HEK293 (cell line): ENCODE measurements at regions not wholly inside any gene's neighbourhood (a gene's known extent, or its start where the extent isn't known, plus 50 kb on each side); places are given as distances from the start of the nearest gene placed in this dataset.

Experiments used
- CTCF ChIA-PET: fragments of 350-600 bp; formaldehyde crosslinking; extraction: SDS; loops from one replicate; lab custom pipeline; 2021; ENCODE audit warnings: antibody characterized with exemption; lab: Yijun Ruan, JAX
- POLR2A ChIA-PET: fragments of 300-600 bp; formaldehyde crosslinking; extraction: SDS; loops from one replicate; lab custom pipeline; 2020; ENCODE audit warnings: antibody characterized with exemption, inconsistent platforms; lab: Yijun Ruan, JAX
- H3K27ac ChIP-seq: fragments of 200-500 bp; sonication (Bioruptor generic); 2 replicates; pipeline ENCODE4 v1.5.1; 2014; ENCODE audit warnings: low read depth, low read length, control low read depth, inconsistent platforms; ENCODE audit errors: extremely low read depth
- H3K36me3 ChIP-seq, 2 experiments: fragments of 200-500 bp in 1 of 2; sonication (Bioruptor generic) in 1 of 2; 1 replicate in 1 of 2; 2 replicates in 1 of 2; pipeline ENCODE4 v1.5.1; 2014 to 2017; ENCODE audit warnings: inconsistent platforms in 2 of 2, low read length in 2 of 2; ENCODE audit not compliant: control insufficient read depth in 2 of 2, insufficient read depth in 1 of 2
- H3K4me1 ChIP-seq: fragments of 200-500 bp; sonication (Bioruptor generic); 2 replicates; pipeline ENCODE4 v1.5.1; 2014; ENCODE audit warnings: mild to moderate bottlenecking, low read length, inconsistent platforms; ENCODE audit not compliant: control insufficient read depth, insufficient read depth
- H3K4me3 ChIP-seq: 2 replicates; pipeline ENCODE4 v1.5.1; 2011; ENCODE audit warnings: low read depth, mild to moderate bottlenecking, control low read depth, low read length, moderate library complexity
- H3K9me3 ChIP-seq: fragments of 200-500 bp; sonication (Bioruptor generic); 2 replicates; pipeline ENCODE4 v1.5.1; 2014; ENCODE audit warnings: low read depth, low read length, inconsistent platforms; ENCODE audit not compliant: control insufficient read depth, insufficient read depth
- GLIS2 ChIP-seq: fragments of 450-650 bp; formaldehyde crosslinking; IDR thresholded peaks from 2 replicates; pipeline ENCODE4 v1.5.1; 2016; ENCODE audit warnings: missing biosample characterization, missing genetic modification characterization
- KLF10 ChIP-seq: fragments of 450-650 bp; IDR thresholded peaks from 2 replicates; pipeline ENCODE4 v1.5.1; 2018; ENCODE audit warnings: missing biosample characterization, mild to moderate bottlenecking, missing genetic modification characterization
- KLF9 ChIP-seq: fragments of 450-650 bp; formaldehyde crosslinking; IDR thresholded peaks from 2 replicates; pipeline ENCODE4 v1.5.1; 2016; ENCODE audit warnings: missing biosample characterization, missing genetic modification characterization, low read depth
- PBX3 ChIP-seq: sonication (generic); formaldehyde crosslinking; IDR thresholded peaks from 2 replicates; pipeline ENCODE4 v1.8.1; 2022; ENCODE audit warnings: mild to moderate bottlenecking, moderate library complexity, missing genetic modification reagents
- PRDM1 ChIP-seq: fragments of 450-650 bp; formaldehyde crosslinking; IDR thresholded peaks from 2 replicates; pipeline ENCODE4; 2016; ENCODE audit warnings: missing biosample characterization, missing genetic modification characterization
- YY2 ChIP-seq: fragments of 450-650 bp; formaldehyde crosslinking; IDR thresholded peaks from 2 replicates; pipeline ENCODE4 v1.5.1; 2016; ENCODE audit warnings: missing biosample characterization, missing genetic modification characterization
- ZBTB21 ChIP-seq: fragments of 450-650 bp; formaldehyde crosslinking; IDR thresholded peaks from 2 replicates; pipeline ENCODE4 v1.5.1; 2017; ENCODE audit warnings: missing biosample characterization, missing genetic modification characterization
- ZBTB6 ChIP-seq: fragments of 450-650 bp; formaldehyde crosslinking; IDR thresholded peaks from 2 replicates; pipeline ENCODE4 v1.5.1; 2017; ENCODE audit warnings: missing biosample characterization, missing genetic modification characterization
- ZBTB7A ChIP-seq: fragments of 450-650 bp; formaldehyde crosslinking; IDR thresholded peaks from 2 replicates; pipeline ENCODE4 v1.5.1; 2016; ENCODE audit warnings: low read depth, missing biosample characterization, missing genetic modification characterization
- ZFHX2 ChIP-seq: fragments of 450-650 bp; formaldehyde crosslinking; conservative IDR thresholded peaks from 2 replicates; pipeline ENCODE4 v1.5.1; 2016; ENCODE audit warnings: missing biosample characterization, missing genetic modification characterization
- ZNF10 ChIP-seq: fragments of 450-650 bp; formaldehyde crosslinking; IDR thresholded peaks from 2 replicates; pipeline ENCODE4 v1.5.1; 2017; ENCODE audit warnings: missing biosample characterization, missing genetic modification characterization
- ZNF121 ChIP-seq: fragments of 450-650 bp; formaldehyde crosslinking; IDR thresholded peaks from 2 replicates; pipeline ENCODE4 v1.5.1; 2016; ENCODE audit warnings: missing biosample characterization, missing genetic modification characterization
- ZNF132 ChIP-seq: fragments of 450-650 bp; formaldehyde crosslinking; IDR thresholded peaks from 2 replicates; pipeline ENCODE4 v1.5.1; 2017; ENCODE audit warnings: missing biosample characterization, missing genetic modification characterization, borderline replicate concordance
- ZNF157 ChIP-seq: fragments of 450-650 bp; formaldehyde crosslinking; IDR thresholded peaks from 2 replicates; pipeline ENCODE4 v1.5.1; 2016; ENCODE audit warnings: missing biosample characterization, missing genetic modification characterization
- ZNF202 ChIP-seq: fragments of 450-650 bp; formaldehyde crosslinking; IDR thresholded peaks from 2 replicates; pipeline ENCODE4 v1.5.1; 2016; ENCODE audit warnings: missing biosample characterization, missing genetic modification characterization, borderline replicate concordance
- ZNF211 ChIP-seq: fragments of 450-650 bp; formaldehyde crosslinking; IDR thresholded peaks from 2 replicates; pipeline ENCODE4 v1.5.1; 2016; ENCODE audit warnings: low read depth, missing biosample characterization, missing genetic modification characterization
- ZNF223 ChIP-seq: fragments of 450-650 bp; formaldehyde crosslinking; IDR thresholded peaks from 2 replicates; pipeline ENCODE4 v1.5.1; 2016; ENCODE audit warnings: missing biosample characterization, missing genetic modification characterization
- ZNF23 ChIP-seq: fragments of 450-650 bp; formaldehyde crosslinking; IDR thresholded peaks from 2 replicates; pipeline ENCODE4 v1.5.1; 2016; ENCODE audit warnings: missing biosample characterization, missing genetic modification characterization, borderline replicate concordance
- ZNF473 ChIP-seq: fragments of 450-650 bp; formaldehyde crosslinking; IDR thresholded peaks from 2 replicates; pipeline ENCODE4 v1.5.1; 2017; ENCODE audit warnings: missing biosample characterization, missing genetic modification characterization
- ZNF48 ChIP-seq: fragments of 450-650 bp; formaldehyde crosslinking; IDR thresholded peaks from 2 replicates; pipeline ENCODE4 v1.5.1; 2016; ENCODE audit warnings: missing biosample characterization, missing genetic modification characterization
- ZNF530 ChIP-seq: fragments of 450-650 bp; formaldehyde crosslinking; IDR thresholded peaks from 2 replicates; pipeline ENCODE4 v1.5.1; 2016; ENCODE audit warnings: low read depth, missing biosample characterization, missing genetic modification characterization
- ZNF544 ChIP-seq: fragments of 450-650 bp; formaldehyde crosslinking; IDR thresholded peaks from 2 replicates; pipeline ENCODE4 v1.5.0; 2017; ENCODE audit warnings: missing biosample characterization, missing genetic modification characterization
- ZNF548 ChIP-seq: fragments of 450-650 bp; formaldehyde crosslinking; IDR thresholded peaks from 2 replicates; pipeline ENCODE4 v1.5.1; 2016; ENCODE audit warnings: missing biosample characterization, missing genetic modification characterization
- ZNF624 ChIP-seq: fragments of 450-650 bp; formaldehyde crosslinking; IDR thresholded peaks from 2 replicates; pipeline ENCODE4 v1.5.1; 2017; ENCODE audit warnings: missing biosample characterization, missing genetic modification characterization
- ZNF626 ChIP-seq: fragments of 450-650 bp; sonication (Bioruptor Pico); formaldehyde crosslinking; IDR thresholded peaks from 2 replicates; pipeline ENCODE4 v1.5.1; 2018; ENCODE audit warnings: missing biosample characterization, missing genetic modification characterization, inconsistent platforms
- ZNF645 ChIP-seq: fragments of 450-650 bp; formaldehyde crosslinking; IDR thresholded peaks from 2 replicates; pipeline ENCODE4; 2016; ENCODE audit warnings: missing biosample characterization, missing genetic modification characterization
- ZNF664 ChIP-seq: fragments of 450-650 bp; formaldehyde crosslinking; IDR thresholded peaks from 2 replicates; pipeline ENCODE4 v1.5.1; 2016; ENCODE audit warnings: missing biosample characterization, missing genetic modification characterization
- ZNF747 ChIP-seq: fragments of 450-650 bp; formaldehyde crosslinking; IDR thresholded peaks from 2 replicates; pipeline ENCODE4 v1.5.1; 2016; ENCODE audit warnings: missing biosample characterization, missing genetic modification characterization
- ZNF76 ChIP-seq: fragments of 450-650 bp; formaldehyde crosslinking; IDR thresholded peaks from 2 replicates; pipeline ENCODE4; 2016; ENCODE audit warnings: low read depth, missing biosample characterization, missing genetic modification characterization, borderline replicate concordance

DNA sequence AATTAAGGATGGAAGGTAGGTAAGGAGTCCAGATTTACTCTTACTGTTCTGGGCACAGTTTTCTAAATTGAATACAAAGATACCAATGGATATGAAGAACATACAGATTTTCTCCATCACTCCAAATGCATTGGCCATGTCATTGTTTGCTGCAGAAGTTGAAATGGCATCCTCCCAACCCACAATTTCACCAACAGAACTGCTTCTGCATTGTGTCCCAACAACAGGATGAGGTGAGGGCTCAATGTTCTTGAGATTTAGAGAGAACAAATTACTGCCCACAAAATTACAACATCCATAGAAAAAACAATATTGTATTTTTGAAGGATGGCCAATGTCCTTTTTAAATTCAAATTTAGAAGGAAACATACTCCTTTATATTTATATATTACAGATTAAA is 88.9 kb downstream of the NUDT12 start:
- no peaks in the 10 kb centered on the region for H3K36me3 ChIP-seq
- no peak for TF ChIP-seq GLIS2
- TF ChIP-seq PRDM1 (tag by site-specific recombination): no peak
- TF ChIP-seq ZNF624: no peak
- TF ChIP-seq ZNF132 (tag by site-specific recombination): no peak
- TF ChIP-seq ZNF48 (tag by site-specific recombination): no peak
- no peak for TF ChIP-seq ZNF157
- TF ChIP-seq ZNF664: no peak
- TF ChIP-seq ZNF121: no peak
- CTCF ChIA-PET: interaction anchor here (0.7 to 2.9 kb wide), 3 partner anchors 48 to 248 kb away, joined by 3 to 34 read pairs (median 7); no protein-coding TSS in a partner anchor
- H3K4me1 ChIP-seq: no peaks in the 10 kb centered on the region
- POLR2A ChIA-PET: no interaction called here
- no peak overlapping the region for H3K27ac ChIP-seq
- no peak overlapping the region for H3K4me3 ChIP-seq
- H3K9me3 ChIP-seq: no peaks in the 10 kb centered on the region

GRCh38 chr5:103472830-103473229 is 89.8 kb downstream of the NUDT12 start:
- ChIA-PET CTCF (interaction anchor here (0.9 to 1.8 kb wide), 4 partner anchors 45 to 248 kb away, joined by 3 to 7 read pairs (median 4); no protein-coding TSS in a partner anchor), POLR2A (no interaction called here)
- Histone ChIP-seq H3K9me3 (no peaks in the 10 kb centered on the region), H3K27ac (no peak overlapping the region), H3K4me1 (no peaks in the 10 kb centered on the region), H3K4me3 (no peak overlapping the region), H3K36me3 (no peaks in the 10 kb centered on the region)
- TF ChIP-seq KLF9 (tag by site-specific recombination) (no peak), ZNF76 (no peak), ZNF645 (no peak), ZNF223 (tag by site-specific recombination) (no peak), ZNF544 (no peak), KLF10 (tag by site-specific recombination) (no peak)

- H3K27ac ChIP-seq: no peak overlapping the region
- TF ChIP-seq ZFHX2 (tag by site-specific recombination) (no peak), ZNF530 (tag by site-specific recombination) (no peak), ZNF23 (no peak), ZBTB21 (no peak), ZNF211 (tag by site-specific recombination) (no peak), ZNF626 (tag by site-specific recombination) (no peak), ZBTB7A (tag by site-specific recombination) (no peak), ZBTB6 (tag by site-specific recombination) (no peak), ZNF747 (tag by site-specific recombination) (no peak), ZNF473 (tag by site-specific recombination) (no peak), ZNF10 (tag by site-specific recombination) (no peak), PBX3 (CRISPR knock-in tag) (no peak), YY2 (tag by site-specific recombination) (no peak), ZNF548 (tag by site-specific recombination) (no peak), ZNF202 (tag by site-specific recombination) (no peak)
- TF ChIP-seq, all 188 proteins: peak for 0
- Histone ChIP-seq H3K4me3 (no peak overlapping the region), H3K9me3 (no peaks in the 10 kb centered on the region), H3K36me3 (no peaks in the 10 kb centered on the region), H3K4me1 (no peaks in the 10 kb centered on the region)
- CTCF ChIA-PET: interaction anchor here (0.9 to 1.8 kb wide), 4 partner anchors 44 to 247 kb away, joined by 3 to 7 read pairs (median 4); no protein-coding TSS in a partner anchor
- POLR2A ChIA-PET: no interaction called here
Observed at GRCh38 chr5:103472265-103472664, 90.3 kb downstream of the NUDT12 start.
